ENCODE measurements at regions not wholly inside any gene's neighbourhood (a gene's known extent, or its start where the extent isn't known, plus 50 kb on each side); places are given as distances from the start of the nearest gene placed in this dataset.

DNA sequence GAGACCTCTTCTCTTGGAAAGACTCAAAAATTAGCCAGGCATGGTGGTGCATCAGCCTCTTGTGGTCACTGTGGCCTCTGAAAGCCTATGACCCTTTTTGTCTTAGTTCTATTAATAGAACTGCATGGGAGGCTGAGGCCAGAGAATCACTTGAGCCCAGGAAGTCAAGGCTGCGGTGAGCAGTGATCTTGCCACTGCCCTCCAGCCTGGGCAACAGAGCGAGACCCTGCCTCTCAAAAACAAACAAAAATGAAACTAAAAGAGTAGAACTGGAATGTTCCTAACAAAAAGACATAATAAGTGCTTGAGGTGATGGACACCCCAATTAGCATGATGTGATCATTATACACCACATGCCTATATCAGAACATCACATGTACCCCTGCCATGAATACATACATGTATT is 197.0 kb upstream of the EEA1 start:
- Histone ChIP-seq H3K79me2 (replicated peaks; ENCODE audit: insufficient read depth, low read length) (no peaks in the 10 kb centered on the region), H3K9me3 (ENCODE audit: low read length) (no peaks in the 10 kb centered on the region), H3K4me3 (ENCODE audit: low read length) (no peak overlapping the region), H2AFZ (ENCODE audit: low read depth, low read length) (no peak overlapping the region), H3K9me2 (ENCODE audit: insufficient read depth, low read length) (no peaks in the 10 kb centered on the region), H3K9ac (ENCODE audit: low read length) (no peak overlapping the region), H3K36me3 (ENCODE audit: insufficient read depth, low read length) (no peaks in the 10 kb centered on the region), H3K27ac (ENCODE audit: low read length) (no peak overlapping the region), H4K20me1 (ENCODE audit: insufficient read depth) (no peaks in the 10 kb centered on the region), H3F3A (ENCODE audit: insufficient read depth, low read length, poor library complexity, severe bottlenecking) (no peaks in the 10 kb centered on the region), H3K27me3 (ENCODE audit: insufficient read depth, low read depth, low read length) (no peaks in the 10 kb centered on the region), H3K4me2 (ENCODE audit: low read length) (no peak overlapping the region)
- TF ChIP-seq, protein P1, sequence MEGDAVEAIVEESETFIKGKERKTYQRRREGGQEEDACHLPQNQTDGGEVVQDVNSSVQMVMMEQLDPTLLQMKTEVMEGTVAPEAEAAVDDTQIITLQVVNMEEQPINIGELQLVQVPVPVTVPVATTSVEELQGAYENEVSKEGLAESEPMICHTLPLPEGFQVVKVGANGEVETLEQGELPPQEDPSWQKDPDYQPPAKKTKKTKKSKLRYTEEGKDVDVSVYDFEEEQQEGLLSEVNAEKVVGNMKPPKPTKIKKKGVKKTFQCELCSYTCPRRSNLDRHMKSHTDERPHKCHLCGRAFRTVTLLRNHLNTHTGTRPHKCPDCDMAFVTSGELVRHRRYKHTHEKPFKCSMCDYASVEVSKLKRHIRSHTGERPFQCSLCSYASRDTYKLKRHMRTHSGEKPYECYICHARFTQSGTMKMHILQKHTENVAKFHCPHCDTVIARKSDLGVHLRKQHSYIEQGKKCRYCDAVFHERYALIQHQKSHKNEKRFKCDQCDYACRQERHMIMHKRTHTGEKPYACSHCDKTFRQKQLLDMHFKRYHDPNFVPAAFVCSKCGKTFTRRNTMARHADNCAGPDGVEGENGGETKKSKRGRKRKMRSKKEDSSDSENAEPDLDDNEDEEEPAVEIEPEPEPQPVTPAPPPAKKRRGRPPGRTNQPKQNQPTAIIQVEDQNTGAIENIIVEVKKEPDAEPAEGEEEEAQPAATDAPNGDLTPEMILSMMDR (IDR thresholded peaks at IDR 0.05; ENCODE audit: poor library complexity, severe bottlenecking) = no peak
- TF ChIP-seq MXI1 (conservative IDR thresholded peaks at IDR 0.05; ENCODE audit: poor library complexity, severe bottlenecking) (no peak), SMC3 (conservative IDR thresholded peaks at IDR 0.05; ENCODE audit: poor library complexity) (no peak), TAF1 (IDR thresholded peaks at IDR 0.05; ENCODE audit: low read depth) (no peak), RAD21 (conservative IDR thresholded peaks at IDR 0.05) (no peak)
- TF ChIP-seq, protein P2, sequence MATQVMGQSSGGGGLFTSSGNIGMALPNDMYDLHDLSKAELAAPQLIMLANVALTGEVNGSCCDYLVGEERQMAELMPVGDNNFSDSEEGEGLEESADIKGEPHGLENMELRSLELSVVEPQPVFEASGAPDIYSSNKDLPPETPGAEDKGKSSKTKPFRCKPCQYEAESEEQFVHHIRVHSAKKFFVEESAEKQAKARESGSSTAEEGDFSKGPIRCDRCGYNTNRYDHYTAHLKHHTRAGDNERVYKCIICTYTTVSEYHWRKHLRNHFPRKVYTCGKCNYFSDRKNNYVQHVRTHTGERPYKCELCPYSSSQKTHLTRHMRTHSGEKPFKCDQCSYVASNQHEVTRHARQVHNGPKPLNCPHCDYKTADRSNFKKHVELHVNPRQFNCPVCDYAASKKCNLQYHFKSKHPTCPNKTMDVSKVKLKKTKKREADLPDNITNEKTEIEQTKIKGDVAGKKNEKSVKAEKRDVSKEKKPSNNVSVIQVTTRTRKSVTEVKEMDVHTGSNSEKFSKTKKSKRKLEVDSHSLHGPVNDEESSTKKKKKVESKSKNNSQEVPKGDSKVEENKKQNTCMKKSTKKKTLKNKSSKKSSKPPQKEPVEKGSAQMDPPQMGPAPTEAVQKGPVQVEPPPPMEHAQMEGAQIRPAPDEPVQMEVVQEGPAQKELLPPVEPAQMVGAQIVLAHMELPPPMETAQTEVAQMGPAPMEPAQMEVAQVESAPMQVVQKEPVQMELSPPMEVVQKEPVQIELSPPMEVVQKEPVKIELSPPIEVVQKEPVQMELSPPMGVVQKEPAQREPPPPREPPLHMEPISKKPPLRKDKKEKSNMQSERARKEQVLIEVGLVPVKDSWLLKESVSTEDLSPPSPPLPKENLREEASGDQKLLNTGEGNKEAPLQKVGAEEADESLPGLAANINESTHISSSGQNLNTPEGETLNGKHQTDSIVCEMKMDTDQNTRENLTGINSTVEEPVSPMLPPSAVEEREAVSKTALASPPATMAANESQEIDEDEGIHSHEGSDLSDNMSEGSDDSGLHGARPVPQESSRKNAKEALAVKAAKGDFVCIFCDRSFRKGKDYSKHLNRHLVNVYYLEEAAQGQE (IDR thresholded peaks at IDR 0.05; ENCODE audit: borderline replicate concordance) = no peak

DNA sequence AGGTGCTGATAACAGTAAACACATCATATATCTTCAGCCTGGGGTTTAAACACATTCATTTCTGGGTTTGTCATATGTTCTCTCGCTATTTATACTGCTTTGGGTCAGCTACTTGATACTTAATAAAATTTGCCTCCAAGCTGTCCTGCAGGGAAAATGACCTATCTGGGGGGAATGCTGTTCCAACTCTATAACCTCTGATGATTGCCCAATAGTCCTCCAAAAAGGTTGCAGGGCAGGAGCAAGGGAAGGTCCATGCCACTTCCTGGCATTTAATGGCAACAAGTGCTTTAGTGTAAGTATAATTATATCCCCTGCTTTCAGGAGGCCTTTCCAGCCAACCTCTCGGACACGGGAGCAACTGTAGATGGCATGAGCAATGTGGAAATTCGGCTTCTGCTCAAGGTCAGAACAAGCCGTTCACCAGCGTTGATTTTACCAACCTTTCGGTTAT is 198.0 kb upstream of the EEA1 start:
- Histone ChIP-seq H2AFZ (ENCODE audit: low read depth, low read length) (no peak overlapping the region), H3K9ac (ENCODE audit: low read length) (no peak overlapping the region), H3K79me2 (replicated peaks; ENCODE audit: insufficient read depth, low read length) (no peaks in the 10 kb centered on the region), H3K4me2 (ENCODE audit: low read length) (no peak overlapping the region), H4K20me1 (ENCODE audit: insufficient read depth) (no peaks in the 10 kb centered on the region), H3K27me3 (ENCODE audit: insufficient read depth, low read depth, low read length) (no peaks in the 10 kb centered on the region), H3K9me2 (ENCODE audit: insufficient read depth, low read length) (no peaks in the 10 kb centered on the region), H3K36me3 (ENCODE audit: insufficient read depth, low read length) (no peaks in the 10 kb centered on the region), H3K27ac (ENCODE audit: low read length) (no peak overlapping the region), H3K9me3 (ENCODE audit: low read length) (no peaks in the 10 kb centered on the region), H3K4me3 (ENCODE audit: low read length) (no peak overlapping the region), H3F3A (ENCODE audit: insufficient read depth, low read length, poor library complexity, severe bottlenecking) (no peaks in the 10 kb centered on the region)
- TF ChIP-seq EP300 (conservative IDR thresholded peaks at IDR 0.05; ENCODE audit: poor library complexity, severe bottlenecking) (no peak), POLR2AphosphoS5 (IDR thresholded peaks at IDR 0.05) (no peak), SMC3 (conservative IDR thresholded peaks at IDR 0.05; ENCODE audit: poor library complexity) (no peak), TAF1 (IDR thresholded peaks at IDR 0.05; ENCODE audit: low read depth) (no peak), EZH2 (IDR thresholded peaks at IDR 0.05; ENCODE audit: borderline replicate concordance, insufficient read depth, low read length, poor library complexity, severe bottlenecking) (no peak), RAD21 (conservative IDR thresholded peaks at IDR 0.05) (no peak), MXI1 (conservative IDR thresholded peaks at IDR 0.05; ENCODE audit: poor library complexity, severe bottlenecking) (no peak)
- TF ChIP-seq, protein P2 (IDR thresholded peaks at IDR 0.05; ENCODE audit: borderline replicate concordance) = no peak
- TF ChIP-seq, protein P1 (IDR thresholded peaks at IDR 0.05; ENCODE audit: poor library complexity, severe bottlenecking) = no peak

All from neural cell (in vitro differentiated cells).